ENCODE measurements at regions not wholly inside any gene's neighbourhood (a gene's known extent, or its start where the extent isn't known, plus 50 kb on each side); places are given as distances from the start of the nearest gene placed in this dataset.

DNA sequence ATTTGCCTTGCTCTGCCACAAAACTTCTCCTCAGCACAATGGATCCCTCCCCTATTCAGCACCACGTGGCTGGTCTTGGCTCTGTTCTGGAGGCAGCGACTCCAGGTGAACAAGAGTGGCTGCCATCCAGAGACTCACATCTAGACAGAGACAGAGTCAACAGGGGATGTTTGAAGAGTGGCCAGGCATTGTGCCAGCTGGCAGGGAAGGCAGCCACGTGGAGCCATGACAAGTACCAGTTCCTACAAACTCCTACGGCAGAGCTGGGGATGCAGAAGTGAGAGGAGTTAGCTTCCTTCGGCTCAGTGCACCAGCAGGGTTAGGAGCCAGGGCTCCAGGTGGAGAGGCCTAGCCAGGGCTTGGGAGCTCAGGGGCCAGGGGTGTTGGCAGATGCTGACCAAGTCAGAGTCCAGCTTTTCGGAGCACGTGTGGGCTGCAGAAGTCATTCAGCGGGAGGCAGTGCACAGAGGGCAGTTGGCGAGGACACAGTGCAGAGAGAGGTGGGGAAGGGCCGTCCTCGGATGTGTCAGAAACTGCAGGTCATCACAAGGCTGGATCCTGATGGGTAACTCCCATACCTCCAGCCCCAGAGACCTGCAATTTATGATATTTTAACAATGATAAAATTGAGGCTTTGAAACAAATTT is 171.7 kb upstream of the PDE10A start:
- no peak for TF ChIP-seq SUZ12 (IDR thresholded peaks at IDR 0.05)
- TF ChIP-seq ELF4 (IDR thresholded peaks at IDR 0.05): no peak
- TF ChIP-seq BHLHE40 (IDR thresholded peaks at IDR 0.05; ENCODE audit: borderline replicate concordance): no peak
- no peak for TF ChIP-seq SP1 (IDR thresholded peaks at IDR 0.05)
- TF ChIP-seq, protein P1, sequence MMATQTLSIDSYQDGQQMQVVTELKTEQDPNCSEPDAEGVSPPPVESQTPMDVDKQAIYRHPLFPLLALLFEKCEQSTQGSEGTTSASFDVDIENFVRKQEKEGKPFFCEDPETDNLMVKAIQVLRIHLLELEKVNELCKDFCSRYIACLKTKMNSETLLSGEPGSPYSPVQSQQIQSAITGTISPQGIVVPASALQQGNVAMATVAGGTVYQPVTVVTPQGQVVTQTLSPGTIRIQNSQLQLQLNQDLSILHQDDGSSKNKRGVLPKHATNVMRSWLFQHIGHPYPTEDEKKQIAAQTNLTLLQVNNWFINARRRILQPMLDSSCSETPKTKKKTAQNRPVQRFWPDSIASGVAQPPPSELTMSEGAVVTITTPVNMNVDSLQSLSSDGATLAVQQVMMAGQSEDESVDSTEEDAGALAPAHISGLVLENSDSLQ (IDR thresholded peaks at IDR 0.05): no peak
- no peak for TF ChIP-seq FOXA1 (IDR thresholded peaks at IDR 0.05)
- no peak for TF ChIP-seq TARDBP (IDR thresholded peaks at IDR 0.05)
- no peak for TF ChIP-seq LEF1 (IDR thresholded peaks at IDR 0.05; ENCODE audit: borderline replicate concordance)
- no peak for TF ChIP-seq L3MBTL2 (conservative IDR thresholded peaks at IDR 0.05)
- no peak for TF ChIP-seq FOXK2 (IDR thresholded peaks at IDR 0.05)
- TF ChIP-seq NFRKB (IDR thresholded peaks at IDR 0.05): no peak

Measured in HEK293T (cell line).